IPS-15b (cell line): ENCODE measurements at regions not wholly inside any gene's neighbourhood (a gene's known extent, or its start where the extent isn't known, plus 50 kb on each side); places are given as distances from the start of the nearest gene placed in this dataset.

Experiments
- H3K27me3 ChIP-seq: one replicate; pipeline ENCODE4 v1.6.1; 2013; ENCODE audit warnings: low read length; ENCODE audit not compliant: control insufficient read depth, insufficient read depth
- H3K36me3 ChIP-seq: one replicate; pipeline ENCODE4 v1.6.1; 2013; ENCODE audit warnings: low read length; ENCODE audit not compliant: control insufficient read depth, insufficient read depth
- H3K4me1 ChIP-seq: one replicate; pipeline ENCODE4 v1.6.1; 2013; ENCODE audit warnings: mild to moderate bottlenecking, low read length; ENCODE audit not compliant: control insufficient read depth, insufficient read depth
- H3K4me3 ChIP-seq: one replicate; pipeline ENCODE4 v1.5.1; 2013; ENCODE audit warnings: low read depth, low read length
- H3K9ac ChIP-seq: one replicate; pipeline ENCODE4 v1.6.1; 2013; ENCODE audit warnings: low read depth, mild to moderate bottlenecking, low read length
- H3K9me3 ChIP-seq: one replicate; pipeline ENCODE4 v1.6.1; 2013; ENCODE audit warnings: mild to moderate bottlenecking, low read length; ENCODE audit not compliant: control insufficient read depth, insufficient read depth

GRCh38 chr10:120387326-120387725 lies 69.7 kb upstream of the PLPP4 start:
- Histone ChIP-seq H3K9me3 (no peaks in the 10 kb centered on the region), H3K4me1 (no peaks in the 10 kb centered on the region), H3K4me3 (no peak overlapping the region), H3K27me3 (no peaks in the 10 kb centered on the region), H3K36me3 (no peaks in the 10 kb centered on the region), H3K9ac (no peak overlapping the region)

- H3K36me3 ChIP-seq, result no peaks in the 10 kb centered on the region
Observed at GRCh38 chr10:120392245-120392644, 64.8 kb upstream of the PLPP4 start.

GRCh38 chr10:120392671-120393079 lies 64.4 kb upstream of the PLPP4 start:
- Histone ChIP-seq H3K9ac (no peak overlapping the region), H3K4me3 (no peak overlapping the region), H3K9me3 (no peaks in the 10 kb centered on the region), H3K27me3 (no peaks in the 10 kb centered on the region), H3K4me1 (no peaks in the 10 kb centered on the region), H3K36me3 (no peaks in the 10 kb centered on the region)

More at GRCh38 chr10:120392245-120392644, 64.8 kb upstream of the PLPP4 start:
- Histone ChIP-seq H3K4me1 (no peaks in the 10 kb centered on the region), H3K27me3 (no peaks in the 10 kb centered on the region), H3K9ac (no peak overlapping the region), H3K9me3 (no peaks in the 10 kb centered on the region), H3K4me3 (no peak overlapping the region)

- Histone ChIP-seq H3K4me1 (no peaks in the 10 kb centered on the region), H3K36me3 (no peaks in the 10 kb centered on the region), H3K9me3 (no peaks in the 10 kb centered on the region), H3K27me3 (no peaks in the 10 kb centered on the region), H3K9ac (no peak overlapping the region), H3K4me3 (no peak overlapping the region)
Observed at GRCh38 chr10:120394446-120394845, 62.6 kb upstream of the PLPP4 start.

- Histone ChIP-seq H3K9ac (no peak overlapping the region), H3K4me1 (peaks cover 1% of the 10 kb centered on the region), H3K9me3 (no peaks in the 10 kb centered on the region), H3K36me3 (no peaks in the 10 kb centered on the region), H3K4me3 (no peak overlapping the region), H3K27me3 (no peaks in the 10 kb centered on the region)
Observed at GRCh38 chr10:120396228-120396627, 60.8 kb upstream of the PLPP4 start.

GRCh38 chr10:120398180-120398579 lies 58.8 kb upstream of the PLPP4 start:
- no peak overlapping the region for H3K4me3 ChIP-seq
- H3K27me3 ChIP-seq, result no peaks in the 10 kb centered on the region
- H3K9ac ChIP-seq, result no peak overlapping the region
- H3K4me1 ChIP-seq, result peaks cover 2% of the 10 kb centered on the region
- H3K36me3 ChIP-seq, result no peaks in the 10 kb centered on the region
- H3K9me3 ChIP-seq, result no peaks in the 10 kb centered on the region

GRCh38 chr10:120400601-120401000 lies 56.4 kb upstream of the PLPP4 start:
- H3K36me3 ChIP-seq, result no peaks in the 10 kb centered on the region
- H3K9ac ChIP-seq, result no peak overlapping the region
- no peaks in the 10 kb centered on the region for H3K9me3 ChIP-seq
- peaks cover 2% of the 10 kb centered on the region for H3K4me1 ChIP-seq
- no peak overlapping the region for H3K4me3 ChIP-seq
- H3K27me3 ChIP-seq, result no peaks in the 10 kb centered on the region

- H3K27me3 ChIP-seq, result no peaks in the 10 kb centered on the region
- H3K36me3 ChIP-seq, result no peaks in the 10 kb centered on the region
- H3K9ac ChIP-seq, result no peak overlapping the region
- H3K4me3 ChIP-seq, result no peak overlapping the region
- no peaks in the 10 kb centered on the region for H3K9me3 ChIP-seq
- H3K4me1 ChIP-seq, result peaks cover 2% of the 10 kb centered on the region
Observed at GRCh38 chr10:120402147-120402766, 54.8 kb upstream of the PLPP4 start.

- H3K4me3 ChIP-seq, result no peak overlapping the region
- H3K36me3 ChIP-seq, result no peaks in the 10 kb centered on the region
- peaks cover 2% of the 10 kb centered on the region for H3K4me1 ChIP-seq
Observed at GRCh38 chr10:120403109-120403508, 53.9 kb upstream of the PLPP4 start.

GRCh38 chr10:120406376-120406775 lies 50.7 kb upstream of the PLPP4 start:
- no peaks in the 10 kb centered on the region for H3K27me3 ChIP-seq
- H3K9ac ChIP-seq, result no peak overlapping the region
- no peaks in the 10 kb centered on the region for H3K4me1 ChIP-seq
- no peaks in the 10 kb centered on the region for H3K9me3 ChIP-seq
- H3K36me3 ChIP-seq, result no peaks in the 10 kb centered on the region
- H3K4me3 ChIP-seq, result no peak overlapping the region

More at GRCh38 chr10:120403109-120403508, 53.9 kb upstream of the PLPP4 start:
- Histone ChIP-seq H3K9me3 (no peaks in the 10 kb centered on the region), H3K27me3 (no peaks in the 10 kb centered on the region), H3K9ac (no peak overlapping the region)
